NCI-H1417 treated with DMSO at 0.1 percent for 48 hours (cell line): ENCODE measurements at regions not wholly inside any gene's neighbourhood (a gene's known extent, or its start where the extent isn't known, plus 50 kb on each side); places are given as distances from the start of the nearest gene placed in this dataset.
"Not testable (repeated sequence)": the region's sequence is repeated elsewhere in the genome, so short reads cannot be mapped to it uniquely, and the experiment has no call there.

Source experiments
- DNase-seq: peaks from one replicate; lab custom pipeline; 2025; lab: John Stamatoyannopoulos, UW

- DNase-seq = no peak
Measured at GRCh38 chr12:93204896-93205295, 172.8 kb upstream of the NUDT4 start.

GRCh38 chr12:93205361-93205760 is 172.4 kb upstream of the NUDT4 start:
- no peak for DNase-seq

- DNase-seq = no peak
Measured at GRCh38 chr12:93208011-93208410, 169.7 kb upstream of the NUDT4 start.

- no peak for DNase-seq
Measured at GRCh38 chr12:93214523-93215289, 163.0 kb upstream of the NUDT4 start.

- DNase-seq = no peak
Measured at GRCh38 chr12:93215290-93215678, 162.4 kb upstream of the NUDT4 start.

- DNase-seq = no peak
Measured at GRCh38 chr12:93219947-93220346, 157.8 kb upstream of the NUDT4 start.

- no peak for DNase-seq
Measured at GRCh38 chr12:93221841-93222240, 155.9 kb upstream of the NUDT4 start.

- no peak for DNase-seq
Measured at GRCh38 chr12:93223440-93224426, 154.0 kb upstream of the NUDT4 start.

- no peak for DNase-seq
Measured at GRCh38 chr12:93225094-93225493, 152.6 kb upstream of the NUDT4 start.

GRCh38 chr12:93226361-93226760 is 151.4 kb upstream of the NUDT4 start:
- no peak for DNase-seq

GRCh38 chr12:93229494-93230325 is 148.0 kb upstream of the NUDT4 start:
- DNase-seq = no peak

- DNase-seq = no peak
Measured at GRCh38 chr12:93230326-93230720, 147.4 kb upstream of the NUDT4 start.

GRCh38 chr12:93231938-93232337 is 145.8 kb upstream of the NUDT4 start:
- DNase-seq = no peak

- no peak for DNase-seq
Measured at GRCh38 chr12:93234641-93235040, 143.1 kb upstream of the NUDT4 start.

- DNase-seq = no peak
Measured at GRCh38 chr12:93235881-93236280, 141.8 kb upstream of the NUDT4 start.

- DNase-seq = no peak
Measured at GRCh38 chr12:93237235-93237915, 140.3 kb upstream of the NUDT4 start.

- not testable (repeated sequence) for DNase-seq
Measured at GRCh38 chr12:93238512-93239262, 139.0 kb upstream of the NUDT4 start.

- DNase-seq = not testable (repeated sequence)
Measured at GRCh38 chr12:93239789-93240188, 137.9 kb upstream of the NUDT4 start.

GRCh38 chr12:93242154-93242972 is 135.4 kb upstream of the NUDT4 start:
- DNase-seq = no peak

- DNase-seq = no peak
Measured at GRCh38 chr12:93243382-93243688, 134.4 kb upstream of the NUDT4 start.
